ENCODE measurements at regions not wholly inside any gene's neighbourhood (a gene's known extent, or its start where the extent isn't known, plus 50 kb on each side); places are given as distances from the start of the nearest gene placed in this dataset.
"Not testable (repeated sequence)": the region's sequence is repeated elsewhere in the genome, so short reads cannot be mapped to it uniquely, and the experiment has no call there.

GRCh38 chr4:27381815-27382214, 521.2 kb downstream of the STIM2 start:
- no peak for DNase-seq

GRCh38 chr4:27387711-27388110, 527.1 kb downstream of the STIM2 start:
- DNase-seq: no peak

- no peak for DNase-seq
These were observed 537.2 kb downstream of the STIM2 start for GRCh38 chr4:27397886-27398285.

- no peak for DNase-seq
These were observed 538.1 kb downstream of the STIM2 start for GRCh38 chr4:27398631-27399310.

- DNase-seq: no peak
These were observed 547.0 kb downstream of the STIM2 start for GRCh38 chr4:27407616-27408015.

GRCh38 chr4:27412613-27413012, 552.0 kb downstream of the STIM2 start:
- no peak for DNase-seq

- DNase-seq: no peak
These were observed 554.5 kb downstream of the STIM2 start for GRCh38 chr4:27414887-27415731.

GRCh38 chr4:27428661-27429060, 568.0 kb downstream of the STIM2 start:
- DNase-seq: no peak

GRCh38 chr4:27429364-27429871, 568.8 kb downstream of the STIM2 start:
- no peak for DNase-seq

- no peak for DNase-seq
These were observed 581.5 kb downstream of the STIM2 start for GRCh38 chr4:27442146-27442545.

GRCh38 chr4:27442661-27443060, 582.0 kb downstream of the STIM2 start:
- DNase-seq: not testable (repeated sequence)

GRCh38 chr4:27463816-27464215, 603.2 kb downstream of the STIM2 start:
- no peak for DNase-seq

GRCh38 chr4:27467351-27467750, 606.7 kb downstream of the STIM2 start:
- DNase-seq: no peak

GRCh38 chr4:27472364-27472763, 611.7 kb downstream of the STIM2 start:
- DNase-seq: no peak

- no peak for DNase-seq
These were observed 614.0 kb downstream of the STIM2 start for GRCh38 chr4:27474691-27475090.

GRCh38 chr4:27484216-27484615, 623.6 kb downstream of the STIM2 start:
- DNase-seq: no peak

- no peak for DNase-seq
These were observed 629.7 kb downstream of the STIM2 start for GRCh38 chr4:27490315-27490714.

GRCh38 chr4:27490766-27491165, 630.1 kb downstream of the STIM2 start:
- no peak for DNase-seq

- no peak for DNase-seq
These were observed 645.8 kb downstream of the STIM2 start for GRCh38 chr4:27506401-27506800.

GRCh38 chr4:27514711-27515110, 654.1 kb downstream of the STIM2 start:
- no peak for DNase-seq

GRCh38 chr4:27515140-27515539, 654.5 kb downstream of the STIM2 start:
- DNase-seq: no peak

- no peak for DNase-seq
These were observed 658.2 kb downstream of the STIM2 start for GRCh38 chr4:27518876-27519275.

- no peak for DNase-seq
These were observed 663.6 kb downstream of the STIM2 start for GRCh38 chr4:27524224-27524623.

GRCh38 chr4:27534488-27534887, 673.8 kb downstream of the STIM2 start:
- no peak for DNase-seq

All from stimulated activated CD8-positive, alpha-beta memory T cell treated with anti-CD3 and anti-CD28 coated beads, Interleukin-4, amount 100 ng/mL, for 48 hours (primary cell).